HepG2 (cell line): ENCODE measurements at regions not wholly inside any gene's neighbourhood (a gene's known extent, or its start where the extent isn't known, plus 50 kb on each side); places are given as distances from the start of the nearest gene placed in this dataset.

Experiments
- ATAC-seq: fragments of 200-7000 bp; cut with Tn5 transposase; 3 replicates; pipeline ENCODE4 v1.9.1; 2020; ENCODE audit warnings: mild to moderate bottlenecking, moderate library complexity
- BruUV-seq: library from RNA; stranded (reverse); fragments of 400-500 nt; replicated peaks from 2 replicates; lab custom pipeline; 2021; lab: Mats Ljungman, UMichigan
- CTCF ChIA-PET: fragments of 300-600 bp; formaldehyde crosslinking; extraction: SDS; loops from one replicate; lab custom pipeline; 2021; ENCODE audit warnings: low total read pairs, inconsistent platforms, low intra/inter-chr PET ratio; lab: Yijun Ruan, JAX
- POLR2A ChIA-PET: fragments of 350-600 bp; sonication (Branson Sonifier 250); formaldehyde crosslinking; loops from one replicate; lab custom pipeline; 2020; ENCODE audit warnings: antibody characterized with exemption, inconsistent platforms; lab: Yijun Ruan, JAX
- DNase-seq: peaks from one replicate; pipeline ENCODE4 v3.0.0-alpha.2; 2015; ENCODE audit warnings: low spot score
- FAIRE-seq: peaks from 3 replicates; lab custom pipeline; 2011; peaks lifted over from hg19 to GRCh38; lab: Jason Lieb, UNC
- H2AFZ ChIP-seq: one replicate; pipeline ENCODE4 v1.6.1; 2011; ENCODE audit warnings: low read length, inconsistent platforms
- H3K27ac ChIP-seq: fragments of 300-600 bp; 3 replicates; pipeline ENCODE4 v1.8.0; 2011; ENCODE audit warnings: mixed run types, mild to moderate bottlenecking, mixed read lengths, low read length, inconsistent platforms; ENCODE audit not compliant: insufficient read depth; ENCODE audit errors: extremely low read length
- H3K27me3 ChIP-seq, 2 experiments: fragments of 200-600 bp in 1 of 2; 2 replicates in 1 of 2; 3 replicates in 1 of 2; pipeline versions ENCODE4 v1.6.0 to v1.8.0; 2011; ENCODE audit warnings: low read length in 2 of 2, mild to moderate bottlenecking in 2 of 2, moderate library complexity in 2 of 2, inconsistent platforms in 1 of 2; ENCODE audit not compliant: insufficient read depth in 2 of 2, control insufficient read depth in 1 of 2
- H3K36me3 ChIP-seq, 2 experiments: fragments of 200-600 bp in 1 of 2; replicated peaks in 1 of 2; 2 replicates in 1 of 2; 3 replicates in 1 of 2; pipeline versions ENCODE4 v1.5.1 to v1.8.0; 2011; ENCODE audit warnings: low read length in 2 of 2, inconsistent platforms in 1 of 2; ENCODE audit not compliant: insufficient read depth in 2 of 2, control insufficient read depth in 1 of 2
- H3K4me1 ChIP-seq: 2 replicates; pipeline ENCODE4 v1.5.1; 2012; ENCODE audit warnings: low read length, inconsistent platforms; ENCODE audit not compliant: insufficient read depth
- H3K4me2 ChIP-seq: 2 replicates; pipeline ENCODE4 v1.6.0; 2011; ENCODE audit warnings: low read depth, low read length, inconsistent platforms
- H3K4me3 ChIP-seq, 3 experiments: fragments of 200-600 bp in 1 of 3; sonication (generic), shearing (Covaris generic) in 1 of 3; replicated peaks in 1 of 3; 2 replicates each; pipeline ENCODE4 v1.5.1; 2011 to 2016; ENCODE audit warnings: low read length in 3 of 3, inconsistent platforms in 2 of 3, low read depth in 2 of 3, mild to moderate bottlenecking in 2 of 3, control low read depth in 1 of 3, mixed read lengths in 1 of 3; ENCODE audit not compliant: insufficient read depth in 1 of 3
- H3K79me2 ChIP-seq: one replicate; pipeline ENCODE4 v1.6.1; 2011; ENCODE audit warnings: low read length, inconsistent platforms; ENCODE audit not compliant: insufficient read depth
- H3K9ac ChIP-seq: 2 replicates; pipeline ENCODE4 v1.6.0; 2011; ENCODE audit warnings: mild to moderate bottlenecking, low read depth, low read length, inconsistent platforms; ENCODE audit not compliant: insufficient read depth
- H3K9me3 ChIP-seq: 2 replicates; pipeline ENCODE4 v1.5.1; 2012; ENCODE audit warnings: mild to moderate bottlenecking, low read length
- H4K20me1 ChIP-seq: 2 replicates; pipeline ENCODE4 v1.6.0; 2011; ENCODE audit warnings: inconsistent platforms, mild to moderate bottlenecking, low read length, moderate library complexity; ENCODE audit not compliant: insufficient read depth
- ATF3 ChIP-seq: sonication (generic); formaldehyde crosslinking; IDR thresholded peaks from 2 replicates; pipeline ENCODE4 v1.4.0; 2020; ENCODE audit warnings: missing genetic modification reagents
- HMGXB4 ChIP-seq, 2 experiments: sonication (generic) in 1 of 2; formaldehyde crosslinking in 1 of 2; IDR thresholded peaks; 2 replicates each; pipeline versions ENCODE4 v1.4.0 to v1.6.1; 2018 to 2020; ENCODE audit warnings: missing genetic modification reagents in 2 of 2, borderline replicate concordance in 1 of 2, low read depth in 1 of 2, mild to moderate bottlenecking in 1 of 2, missing biosample characterization in 1 of 2
- KDM5A ChIP-seq: fragments of 200-600 bp; sonication (generic); IDR thresholded peaks from 2 replicates; pipeline ENCODE4 v1.7.0; 2018; ENCODE audit warnings: antibody characterized with exemption, mild to moderate bottlenecking, low read length, borderline replicate concordance
- PBX2 ChIP-seq: IDR thresholded peaks from 2 replicates; pipeline ENCODE4 v1.6.1; 2016; ENCODE audit warnings: control low read depth
- ZNF44 ChIP-seq: sonication (generic); formaldehyde crosslinking; IDR thresholded peaks from 2 replicates; pipeline ENCODE4 v1.5.1; 2020; ENCODE audit warnings: mild to moderate bottlenecking, missing genetic modification reagents
- ZNF607 ChIP-seq: sonication (generic); formaldehyde crosslinking; IDR thresholded peaks from 2 replicates; pipeline ENCODE4 v1.5.1; 2020; ENCODE audit warnings: missing genetic modification reagents, mild to moderate bottlenecking, borderline replicate concordance
- WGBS: methylation state at CpG from one replicate; pipeline ENCODE4 v1.1.6; 2017; ENCODE audit warnings: low lambda C conversion rate; 5-methylcytosine and 5-hydroxymethylcytosine counted together
- in situ Hi-C: cut with HindIII; loops from 2 replicates; pipeline ENCODE4 v1.10.0; 2017; ENCODE audit warnings: low pct_unique_long_range_greater_than_20kb; ENCODE audit not compliant: extremely low pct_ligation_motif_present
- intact Hi-C: fragments of 100-400 bp; cut with micrococcal nuclease; formaldehyde crosslinking; loops from one replicate; pipeline ENCODE4 v1.10.0; 2022; ENCODE audit not compliant: unreplicated experiment

GRCh38 chr4:138344054-138344453, 101.9 kb upstream of the SLC7A11 start (continued):
- TF ChIP-seq ATF3 (CRISPR knock-in tag) (no peak), KDM5A (no peak), ZNF607 (CRISPR knock-in tag) (no peak)

- H3K9ac ChIP-seq = no peak overlapping the region
- in situ Hi-C loops (no loop called here), intact Hi-C loops (no loop called here)
- no peak overlapping the region for H2AFZ ChIP-seq
- WGBS = 56% methylated on average over 3 of the region's 3 CpGs
- no peak overlapping the region for H3K27ac ChIP-seq
- ATAC-seq = no peak
- CTCF ChIA-PET = no interaction called here
- BruUV-seq = no TSS peak
- TF ChIP-seq ZNF44 (CRISPR knock-in tag) = no peak
- FAIRE-seq = no peak
- DNase-seq = no peak
- H3K79me2 ChIP-seq = no peaks in the 10 kb centered on the region
- H3K4me1 ChIP-seq = peaks cover 5% of the 10 kb centered on the region; the same call in 1 of the 2 replicates
- no peaks in the 10 kb centered on the region for H3K9me3 ChIP-seq
- no peak overlapping the region for H3K4me2 ChIP-seq
- POLR2A ChIA-PET = no interaction called here
- peaks cover 0 to 2% of the 10 kb centered on the region in 2 experiments; a peak in 1 of 5 replicates for H3K27me3 ChIP-seq
- no peaks in the 10 kb centered on the region for H3K36me3 ChIP-seq
- H4K20me1 ChIP-seq = no peaks in the 10 kb centered on the region
- no peak overlapping the region for H3K4me3 ChIP-seq
Measured at GRCh38 chr4:138341739-138342415, 99.7 kb upstream of the SLC7A11 start.

- BruUV-seq = no TSS peak
- H3K79me2 ChIP-seq = no peaks in the 10 kb centered on the region
- H4K20me1 ChIP-seq = no peaks in the 10 kb centered on the region
- no peaks in the 10 kb centered on the region for H3K9me3 ChIP-seq
- DNase-seq = no peak
- in situ Hi-C loops = no loop called here
- peaks cover 17% of the 10 kb centered on the region for H3K4me1 ChIP-seq
- CTCF ChIA-PET = no interaction called here
- H3K36me3 ChIP-seq = no peaks in the 10 kb centered on the region
- intact Hi-C loops = no loop called here
- 20% methylated on average over 2 of the region's 2 CpGs for WGBS
- TF ChIP-seq HMGXB4 (CRISPR knock-in tag; IDR thresholded peaks at IDR 0.05; ENCODE audit: borderline replicate concordance in 1 of 2, low read depth in 1 of 2) (no peak), PBX2 (CRISPR knock-in tag) (0 out of 2 replicates have a peak, but pooled peaks have one; percentile 33)
- H3K4me3 ChIP-seq = no peak overlapping the region
- no peak overlapping the region for H3K9ac ChIP-seq
- no peak for FAIRE-seq
- no peak for ATAC-seq
- H3K27me3 ChIP-seq = peaks cover 0 to 2% of the 10 kb centered on the region in 2 experiments; a peak in 1 of 5 replicates
- no peak overlapping the region for H2AFZ ChIP-seq
- POLR2A ChIA-PET = no interaction called here
- no peak overlapping the region for H3K27ac ChIP-seq
- no peak overlapping the region for H3K4me2 ChIP-seq
Measured at GRCh38 chr4:138338840-138339239, 96.7 kb upstream of the SLC7A11 start.
